Left lung (tissue), 4 donors: ENCODE measurements at regions not wholly inside any gene's neighbourhood (a gene's known extent, or its start where the extent isn't known, plus 50 kb on each side); places are given as distances from the start of the nearest gene placed in this dataset.
"Not testable (repeated sequence)": the region's sequence is repeated elsewhere in the genome, so short reads cannot be mapped to it uniquely, and the experiment has no call there.

Source experiments
- ATAC-seq: fragments of 200-7000 bp; cut with Tn5 transposase; one replicate; pipeline ENCODE4 v1.9.1; 2020; ENCODE audit warnings: moderate library complexity
- DNase-seq, 4 donors: peaks; one replicate each; pipeline ENCODE4 v3.0.0-alpha.2; 2013 to 2020
- H3K27ac ChIP-seq, 2 donors: fragments of 200-600 bp; sonication (generic) in 1 of 2; one replicate each; pipeline versions ENCODE4 v1.5.0 to v1.8.0; 2020 to 2021
- H3K27me3 ChIP-seq, 2 donors: fragments of 200-600 bp; sonication (generic) in 1 of 2; one replicate each; pipeline versions ENCODE4 v1.5.0 to v1.8.0; 2020 to 2021
- H3K36me3 ChIP-seq, 2 donors: fragments of 200-600 bp; sonication (generic) in 1 of 2; one replicate each; pipeline versions ENCODE4 v1.5.0 to v1.8.0; 2020 to 2021
- H3K4me1 ChIP-seq, 2 donors: fragments of 200-600 bp; one replicate each; pipeline ENCODE4 v1.8.0; 2021
- H3K4me3 ChIP-seq, 2 donors: fragments of 200-600 bp; sonication (generic) in 1 of 2; one replicate each; pipeline versions ENCODE4 v1.5.0 to v1.8.0; 2020 to 2021; ENCODE audit warnings: mild to moderate bottlenecking in 1 of 2
- H3K9me3 ChIP-seq, 2 donors: fragments of 200-600 bp; sonication (generic) in 1 of 2; one replicate each; pipeline versions ENCODE4 v1.5.0 to v1.8.0; 2020 to 2021
- CTCF ChIP-seq, 2 donors: fragments of 200-600 bp; sonication (generic) in 1 of 2; IDR thresholded peaks; one replicate each; pipeline versions ENCODE4 v1.5.0 to v1.8.0; 2021; ENCODE audit warnings: antibody characterized with exemption in 2 of 2
- intact Hi-C, 2 donors: fragments of 100-400 bp; cut with DNase I; formaldehyde crosslinking; loops; one replicate each; pipeline versions ENCODE4 v1.11.2 to v1.14.2; 2022
- donor health status: DM: no; HTN: yes; CAD: no.
- donor health status: DM: no; HTN: no; CAD: no.

- DNase-seq (no peak), ATAC-seq (no peak)
- Histone ChIP-seq H3K4me1 (no peaks in the 10 kb centered on the region), H3K9me3 (no peaks in the 10 kb centered on the region), H3K36me3 (no peaks in the 10 kb centered on the region), H3K27ac (no peak overlapping the region), H3K27me3 (no peaks in the 10 kb centered on the region), H3K4me3 (no peak overlapping the region)
- TF ChIP-seq CTCF (IDR thresholded peaks at IDR 0.05): no peak
- intact Hi-C loops: no loop called here
Measured at GRCh38 chr9:87781331-87781730, 55.4 kb downstream of the CTSL start.

- DNase-seq: no peak
- H3K27me3 ChIP-seq: no peaks in the 10 kb centered on the region
- H3K4me3 ChIP-seq: no peak overlapping the region
- H3K4me1 ChIP-seq: no peaks in the 10 kb centered on the region
- ATAC-seq: no peak
- no peak for TF ChIP-seq CTCF (IDR thresholded peaks at IDR 0.05)
- intact Hi-C loops: no loop called here
- no peaks in the 10 kb centered on the region for H3K9me3 ChIP-seq
- no peak overlapping the region for H3K27ac ChIP-seq
- no peaks in the 10 kb centered on the region for H3K36me3 ChIP-seq
Measured at GRCh38 chr9:87783180-87783579, 57.3 kb downstream of the CTSL start.

- ATAC-seq: not testable (repeated sequence)
Measured at GRCh38 chr9:87785315-87785970, 59.5 kb downstream of the CTSL start.

GRCh38 chr9:87786423-87786822 lies 60.5 kb downstream of the CTSL start:
- TF ChIP-seq CTCF (IDR thresholded peaks at IDR 0.05): no peak
- DNase-seq (no peak), ATAC-seq (no peak)
- H3K9me3 ChIP-seq: no peaks in the 10 kb centered on the region
- intact Hi-C loops: no loop called here
- H3K27me3 ChIP-seq: no peaks in the 10 kb centered on the region
- no peaks in the 10 kb centered on the region for H3K4me1 ChIP-seq
- H3K27ac ChIP-seq: no peak overlapping the region
- H3K4me3 ChIP-seq: no peak overlapping the region
- no peaks in the 10 kb centered on the region for H3K36me3 ChIP-seq

More at GRCh38 chr9:87785315-87785970, 59.5 kb downstream of the CTSL start:
- H3K36me3 ChIP-seq, H3K27ac ChIP-seq, intact Hi-C loops, H3K27me3 ChIP-seq, DNase-seq, H3K4me3 ChIP-seq, H3K9me3 ChIP-seq, H3K4me1 ChIP-seq: not testable (repeated sequence)

GRCh38 chr9:87786876-87787275 lies 61.0 kb downstream of the CTSL start:
- no peak overlapping the region for H3K27ac ChIP-seq
- no peak overlapping the region for H3K4me3 ChIP-seq
- DNase-seq: no peak
- intact Hi-C loops: no loop called here
- no peak for TF ChIP-seq CTCF (IDR thresholded peaks at IDR 0.05)
- H3K4me1 ChIP-seq: no peaks in the 10 kb centered on the region
- no peaks in the 10 kb centered on the region for H3K27me3 ChIP-seq
- ATAC-seq: no peak
- no peaks in the 10 kb centered on the region for H3K9me3 ChIP-seq
- H3K36me3 ChIP-seq: no peaks in the 10 kb centered on the region

GRCh38 chr9:87787735-87788134 lies 61.8 kb downstream of the CTSL start:
- DNase-seq (no peak), ATAC-seq (no peak)
- no peak for TF ChIP-seq CTCF (IDR thresholded peaks at IDR 0.05)
- intact Hi-C loops: no loop called here
- Histone ChIP-seq H3K27me3 (no peaks in the 10 kb centered on the region), H3K9me3 (no peaks in the 10 kb centered on the region), H3K4me3 (no peak overlapping the region), H3K4me1 (peaks cover 0 to 3% of the 10 kb centered on the region in 2 donors), H3K27ac (no peak overlapping the region), H3K36me3 (no peaks in the 10 kb centered on the region)
